Trophoblast cell (in vitro differentiated cells and primary cell): ENCODE measurements at regions not wholly inside any gene's neighbourhood (a gene's known extent, or its start where the extent isn't known, plus 50 kb on each side); places are given as distances from the start of the nearest gene placed in this dataset.

Experiments used
- DNase-seq, 2 donors: peaks; one replicate each; pipeline ENCODE4 v3.0.0-alpha.2; 2016
- H2AFZ ChIP-seq: 2 replicates; pipeline ENCODE4 v1.6.1; 2013; ENCODE audit warnings: low read length, moderate library complexity, mild to moderate bottlenecking; ENCODE audit not compliant: insufficient read depth, poor library complexity
- H2AK5ac ChIP-seq: 2 replicates; pipeline ENCODE4 v1.6.1; 2013; ENCODE audit warnings: mild to moderate bottlenecking, low read length
- H2BK120ac ChIP-seq: 2 replicates; pipeline ENCODE4 v1.6.1; 2013; ENCODE audit warnings: low read length, mild to moderate bottlenecking, moderate library complexity; ENCODE audit not compliant: insufficient read depth, poor library complexity
- H2BK12ac ChIP-seq: 2 replicates; pipeline ENCODE4 v1.6.1; 2013; ENCODE audit warnings: mild to moderate bottlenecking, low read length, moderate library complexity
- H2BK5ac ChIP-seq: 2 replicates; pipeline ENCODE4 v1.6.1; 2013; ENCODE audit warnings: low read length, low read depth, moderate library complexity, mild to moderate bottlenecking; ENCODE audit not compliant: poor library complexity
- H3K14ac ChIP-seq: 2 replicates; pipeline ENCODE4 v1.6.1; 2013; ENCODE audit warnings: mild to moderate bottlenecking, low read length
- H3K18ac ChIP-seq: 2 replicates; pipeline ENCODE4 v1.6.1; 2013; ENCODE audit warnings: mild to moderate bottlenecking, low read length
- H3K23ac ChIP-seq: 2 replicates; pipeline ENCODE4 v1.6.1; 2013; ENCODE audit warnings: low read length
- H3K27ac ChIP-seq: 2 replicates; pipeline ENCODE4 v1.5.1; 2013; ENCODE audit warnings: low read depth, mild to moderate bottlenecking, inconsistent platforms, low read length, moderate library complexity
- H3K27me3 ChIP-seq: 2 replicates; pipeline ENCODE4 v1.6.1; 2013; ENCODE audit warnings: inconsistent platforms, mild to moderate bottlenecking, low read length, moderate library complexity; ENCODE audit not compliant: insufficient read depth
- H3K36me3 ChIP-seq, 2 experiments: 1 replicate in 1 of 2; 2 replicates in 1 of 2; pipeline ENCODE4 v1.6.1; 2013; ENCODE audit warnings: low read length in 2 of 2, mild to moderate bottlenecking in 2 of 2, moderate library complexity in 1 of 2; ENCODE audit not compliant: insufficient read depth in 2 of 2, control insufficient read depth in 1 of 2
- H3K4ac ChIP-seq: 2 replicates; pipeline ENCODE4 v1.6.1; 2013; ENCODE audit warnings: low read depth, mild to moderate bottlenecking, low read length, moderate library complexity
- H3K4me1 ChIP-seq, 2 experiments: 1 replicate in 1 of 2; 2 replicates in 1 of 2; pipeline ENCODE4 v1.6.1; 2013; ENCODE audit warnings: low read length in 2 of 2, mild to moderate bottlenecking in 2 of 2, moderate library complexity in 1 of 2; ENCODE audit not compliant: insufficient read depth in 2 of 2, control insufficient read depth in 1 of 2
- H3K4me2 ChIP-seq: 2 replicates; pipeline ENCODE4 v1.6.1; 2013; ENCODE audit warnings: inconsistent platforms, mild to moderate bottlenecking, low read length, moderate library complexity
- H3K4me3 ChIP-seq: 2 replicates; pipeline ENCODE4 v1.5.1; 2013; ENCODE audit warnings: mild to moderate bottlenecking, low read depth, low read length, inconsistent platforms
- H3K79me1 ChIP-seq: one replicate; pipeline ENCODE4 v1.6.1; 2013; ENCODE audit warnings: low read length
- H3K79me2 ChIP-seq: 2 replicates; pipeline ENCODE4 v1.6.1; 2013; ENCODE audit warnings: low read length, mild to moderate bottlenecking; ENCODE audit not compliant: control insufficient read depth, insufficient read depth, poor library complexity
- H3K9ac ChIP-seq: 2 replicates; pipeline ENCODE4 v1.6.1; 2013; ENCODE audit warnings: mild to moderate bottlenecking, low read length
- H3K9me3 ChIP-seq: 2 replicates; pipeline ENCODE4 v1.6.1; 2013; ENCODE audit warnings: low read depth, mild to moderate bottlenecking, control low read depth, inconsistent platforms, low read length; ENCODE audit not compliant: insufficient read depth
- H4K12ac ChIP-seq: 2 replicates; pipeline ENCODE4 v1.6.1; 2013; ENCODE audit warnings: low read depth, mild to moderate bottlenecking, low read length, moderate library complexity
- H4K8ac ChIP-seq: 2 replicates; pipeline ENCODE4 v1.6.1; 2013; ENCODE audit warnings: low read depth, mild to moderate bottlenecking, low read length, moderate library complexity
- H4K91ac ChIP-seq: one replicate; pipeline ENCODE4 v1.6.1; 2013; ENCODE audit warnings: low read depth, mild to moderate bottlenecking, low read length, moderate library complexity
- WGBS: extraction: QIAGEN DNeasy Blood & Tissue Kit; methylation state at CpG from one replicate; pipeline ENCODE4 v1.1.7; 2013; ENCODE audit warnings: missing lambda C conversion rate; ENCODE audit not compliant: insufficient read length, insufficient coverage; ENCODE audit errors: extremely low coverage; 5-methylcytosine and 5-hydroxymethylcytosine counted together

DNA sequence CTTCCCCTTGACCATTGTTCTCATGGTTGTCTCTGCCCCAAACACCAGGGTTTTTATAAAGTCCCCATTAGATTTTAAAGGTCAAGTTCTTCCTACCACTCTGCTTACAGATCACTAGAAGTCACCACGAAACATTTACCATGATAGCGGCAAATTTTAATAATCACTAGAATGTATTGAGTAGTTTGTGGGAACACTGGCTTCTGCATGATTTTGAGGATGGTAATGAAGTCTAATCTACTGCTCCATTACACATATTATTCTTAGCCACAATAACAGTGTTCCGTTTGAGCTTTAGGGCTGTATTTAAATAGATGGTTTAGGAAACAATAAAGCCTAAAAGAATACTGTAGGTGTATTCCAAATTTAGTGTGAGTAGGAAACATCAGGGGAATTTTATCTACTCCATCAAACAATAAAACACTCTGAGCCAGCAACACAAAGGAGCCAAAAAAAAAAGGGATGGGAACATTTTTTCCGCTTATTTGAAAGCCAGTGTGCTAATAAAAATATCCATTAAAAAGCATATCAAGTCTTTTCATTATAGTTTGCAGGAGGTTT lies 49.7 kb downstream of the KLF12 start:
- Histone ChIP-seq H2AFZ (no peak overlapping the region), H3K27me3 (no peaks in the 10 kb centered on the region), H3K27ac (no peak overlapping the region), H3K79me2 (no peaks in the 10 kb centered on the region), H2BK12ac (no peak overlapping the region), H3K36me3 (no peaks in the 10 kb centered on the region), H4K8ac (no peak overlapping the region), H2BK5ac (no peak overlapping the region), H3K4ac (no peak overlapping the region), H2BK120ac (no peak overlapping the region), H3K23ac (no peak overlapping the region), H3K4me3 (no peak overlapping the region), H3K4me1 (no peaks in the 10 kb centered on the region), H3K9me3 (no peaks in the 10 kb centered on the region), H3K79me1 (no peaks in the 10 kb centered on the region), H4K91ac (no peak overlapping the region), H3K18ac (no peak overlapping the region), H4K12ac (no peak overlapping the region), H2AK5ac (no peak overlapping the region), H3K9ac (no peak overlapping the region), H3K4me2 (no peak overlapping the region), H3K14ac (no peak overlapping the region)
- no peak for DNase-seq
- no CpG with 5 or more reads among the region's 4 CpGs for WGBS

DNA sequence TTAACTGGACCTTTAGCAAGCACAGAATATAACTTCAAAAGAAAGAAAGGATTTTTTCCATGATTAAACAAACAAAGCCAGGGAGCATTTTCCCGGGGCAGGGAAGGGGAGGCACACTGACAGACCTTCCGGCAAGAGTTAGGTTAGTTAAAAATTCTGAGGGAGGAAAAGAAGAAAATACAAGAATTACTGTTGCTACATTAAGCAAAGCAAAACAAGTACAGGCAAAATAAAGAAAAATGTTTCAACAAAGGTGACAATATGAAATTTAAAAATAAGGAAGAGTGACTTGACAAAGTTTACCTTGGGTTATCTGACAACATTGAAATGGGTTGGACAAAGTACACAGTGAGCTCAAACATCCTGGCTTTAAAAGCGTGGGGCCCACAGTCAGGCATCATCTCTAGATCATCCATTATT lies 51.5 kb downstream of the KLF12 start:
- Histone ChIP-seq H4K8ac (no peak overlapping the region), H3K79me1 (no peaks in the 10 kb centered on the region), H2AK5ac (no peak overlapping the region), H3K23ac (no peak overlapping the region), H3K27me3 (no peaks in the 10 kb centered on the region), H3K9ac (no peak overlapping the region), H3K4me3 (no peak overlapping the region), H3K9me3 (no peaks in the 10 kb centered on the region), H3K79me2 (no peaks in the 10 kb centered on the region), H4K91ac (no peak overlapping the region), H2AFZ (no peak overlapping the region), H3K36me3 (no peaks in the 10 kb centered on the region), H3K14ac (no peak overlapping the region), H3K4ac (no peak overlapping the region), H2BK120ac (no peak overlapping the region), H2BK12ac (no peak overlapping the region), H3K4me1 (no peaks in the 10 kb centered on the region), H4K12ac (no peak overlapping the region), H2BK5ac (no peak overlapping the region), H3K18ac (no peak overlapping the region), H3K27ac (no peak overlapping the region), H3K4me2 (no peak overlapping the region)
- DNase-seq: no peak
- WGBS: no CpG with 5 or more reads among the region's 3 CpGs

DNA sequence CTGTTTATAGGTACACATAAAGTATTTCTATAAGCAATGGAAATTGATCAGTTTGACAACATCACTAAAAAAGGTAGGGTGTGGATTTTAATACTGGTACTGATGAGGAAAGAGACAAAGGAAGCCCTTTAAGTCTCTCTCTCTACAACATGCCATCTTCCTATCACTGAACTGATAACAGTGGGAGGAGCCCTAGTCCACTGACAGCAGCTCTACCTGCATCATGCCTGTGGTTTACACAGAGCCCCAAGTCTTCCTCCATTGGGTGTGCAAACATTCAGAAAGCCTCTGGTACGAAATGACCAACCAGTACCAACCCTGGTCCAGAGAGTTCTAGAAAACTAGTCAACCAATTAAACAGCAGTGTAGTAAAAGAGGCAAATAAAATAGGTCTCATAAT lies 53.4 kb downstream of the KLF12 start:
- Histone ChIP-seq H2AK5ac (no peak overlapping the region), H3K36me3 (no peaks in the 10 kb centered on the region), H2AFZ (no peak overlapping the region), H3K9me3 (no peaks in the 10 kb centered on the region), H2BK5ac (no peak overlapping the region), H3K27ac (no peak overlapping the region), H3K79me2 (no peaks in the 10 kb centered on the region), H3K4me3 (no peak overlapping the region), H3K14ac (no peak overlapping the region), H3K4me2 (no peak overlapping the region), H4K8ac (no peak overlapping the region), H2BK12ac (no peak overlapping the region), H4K12ac (no peak overlapping the region), H3K79me1 (no peaks in the 10 kb centered on the region), H3K18ac (no peak overlapping the region), H3K27me3 (no peaks in the 10 kb centered on the region), H3K9ac (no peak overlapping the region), H3K4me1 (no peaks in the 10 kb centered on the region), H2BK120ac (no peak overlapping the region), H3K4ac (no peak overlapping the region), H4K91ac (no peak overlapping the region), H3K23ac (no peak overlapping the region)
- WGBS: no CpG with 5 or more reads among the region's 1 CpG
- DNase-seq: no peak

DNA sequence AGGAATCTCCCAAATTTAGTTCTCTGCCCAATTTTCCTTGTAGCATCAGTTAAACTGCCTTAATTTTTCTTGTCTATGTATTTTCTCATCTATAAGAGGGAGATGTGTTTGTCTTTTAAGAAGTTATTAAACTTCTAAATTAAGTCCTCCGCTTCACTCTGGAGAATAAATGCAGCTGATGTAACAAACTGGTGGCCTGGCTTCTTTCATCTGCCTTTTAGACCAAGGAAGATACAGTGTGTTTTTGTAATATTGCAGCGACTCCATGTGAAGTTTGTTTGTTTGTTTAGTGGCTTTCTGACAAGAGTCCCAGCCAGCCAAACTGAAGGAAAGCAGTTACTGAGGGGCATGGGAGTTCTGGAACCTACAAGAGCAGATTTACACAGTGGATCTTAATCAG lies 56.4 kb downstream of the KLF12 start:
- no peak overlapping the region for H2BK120ac ChIP-seq
- no peak overlapping the region for H3K9ac ChIP-seq

More for the DNA sequence above, 56.4 kb downstream of the KLF12 start:
- H3K18ac ChIP-seq: no peak overlapping the region
- H4K91ac ChIP-seq: no peak overlapping the region
- no peak overlapping the region for H3K4ac ChIP-seq
- no peaks in the 10 kb centered on the region for H3K9me3 ChIP-seq
- no peak overlapping the region for H2AFZ ChIP-seq
- DNase-seq: no peak
- no peak overlapping the region for H3K27ac ChIP-seq
- no peaks in the 10 kb centered on the region for H3K79me2 ChIP-seq
- H3K14ac ChIP-seq: no peak overlapping the region
- no peak overlapping the region for H4K12ac ChIP-seq
- no peak overlapping the region for H2BK12ac ChIP-seq
- H3K4me3 ChIP-seq: no peak overlapping the region
- no peak overlapping the region for H2AK5ac ChIP-seq
- no peak overlapping the region for H2BK5ac ChIP-seq
- no CpG with 5 or more reads among the region's 2 CpGs for WGBS
- no peak overlapping the region for H3K4me2 ChIP-seq
- no peak overlapping the region for H4K8ac ChIP-seq
- no peaks in the 10 kb centered on the region for H3K27me3 ChIP-seq
- no peaks in the 10 kb centered on the region for H3K79me1 ChIP-seq
- H3K4me1 ChIP-seq: no peaks in the 10 kb centered on the region
- H3K36me3 ChIP-seq: no peaks in the 10 kb centered on the region
- H3K23ac ChIP-seq: no peak overlapping the region
